Transverse colon (tissue), 4 donors: ENCODE measurements at regions not wholly inside any gene's neighbourhood (a gene's known extent, or its start where the extent isn't known, plus 50 kb on each side); places are given as distances from the start of the nearest gene placed in this dataset.

ENCODE experiments used
- DNase-seq: peaks from one replicate; pipeline ENCODE4 v3.0.0-alpha.2; 2019
- H3K27ac ChIP-seq, 4 donors: fragments of 200-600 bp; sonication (generic); 2 replicates each; pipeline ENCODE4 v1.5.1; 2016 to 2018; ENCODE audit warnings: inconsistent platforms in 4 of 4
- H3K27me3 ChIP-seq: fragments of 200-600 bp; sonication (generic); 2 replicates; pipeline ENCODE4 v1.5.1; 2017; ENCODE audit warnings: inconsistent platforms
- H3K36me3 ChIP-seq, 4 donors: fragments of 200-600 bp; sonication (generic); 2 replicates each; pipeline ENCODE4 v1.5.1; 2017 to 2019; ENCODE audit warnings: inconsistent platforms in 4 of 4
- H3K4me1 ChIP-seq, 4 donors: fragments of 200-600 bp; sonication (generic); 2 replicates each; pipeline ENCODE4 v1.5.1; 2017 to 2020; ENCODE audit warnings: inconsistent platforms in 4 of 4
- H3K4me3 ChIP-seq, 4 donors: fragments of 200-600 bp; sonication (generic); 1 replicate in 1 of 4; 2 replicates in 3 of 4; pipeline versions ENCODE4 v1.5.1 to v1.6.1; 2017 to 2019; ENCODE audit warnings: inconsistent platforms in 4 of 4
- H3K9me3 ChIP-seq, 2 donors: fragments of 200-600 bp; sonication (generic); 2 replicates each; pipeline ENCODE4 v1.5.1; 2017 to 2019; ENCODE audit warnings: inconsistent platforms in 2 of 2
- CTCF ChIP-seq, 5 experiments: fragments of 200-600 bp in 3 of 5; fragments of 450-650 bp in 2 of 5; sonication (generic) in 3 of 5; IDR thresholded peaks; 1 replicate in 2 of 5; 2 replicates in 3 of 5; pipeline ENCODE4 v1.5.1; 2016 to 2017; ENCODE audit warnings: antibody characterized with exemption in 5 of 5, inconsistent platforms in 3 of 5, mild to moderate bottlenecking in 2 of 5, moderate library complexity in 1 of 5
- EP300 ChIP-seq: sonication (generic); formaldehyde crosslinking; IDR thresholded peaks from one replicate; pipeline ENCODE4 v1.6.1; 2017; ENCODE audit warnings: antibody characterized with exemption, low read depth
- POLR2A ChIP-seq: fragments of 450-650 bp; IDR thresholded peaks from one replicate; pipeline ENCODE4 v1.6.1; 2016; ENCODE audit warnings: antibody characterized with exemption, mild to moderate bottlenecking, moderate library complexity
- POLR2AphosphoS5 ChIP-seq, 3 donors: sonication (generic); formaldehyde crosslinking; IDR thresholded peaks; one replicate each; pipeline ENCODE4 v1.6.1; 2016; ENCODE audit warnings: antibody characterized with exemption in 3 of 3
- WGBS, 2 donors: methylation state at CpG; one replicate each; pipeline ENCODE4 v1.1.5; 2018; ENCODE audit warnings: low coverage in 1 of 2; 5-methylcytosine and 5-hydroxymethylcytosine counted together
- in situ Hi-C, 4 donors: fragments of 200-750 bp; cut with MboI; loops; one replicate each; pipeline versions ENCODE4 v1.15.0 to v1.15.1; 2017; ENCODE audit warnings: low sequenced_read_pairs in 3 of 4, low pct_ligation_motif_present in 1 of 4, low pct_unique_long_range_greater_than_20kb in 1 of 4
- intact Hi-C: fragments of 100-400 bp; cut with DNase I; formaldehyde crosslinking; loops from one replicate; pipeline ENCODE4 v1.15.1; 2023; ENCODE audit warnings: low total_unique reads

GRCh38 chr9:134271338-134272301 lies 54.6 kb upstream of the RXRA start:
- Histone ChIP-seq H3K4me3 (no peak overlapping the region), H3K27ac (no peak overlapping the region), H3K4me1 (no peaks in the 10 kb centered on the region), H3K27me3 (peaks cover 17% of the 10 kb centered on the region), H3K36me3 (no peaks in the 10 kb centered on the region), H3K9me3 (no peaks in the 10 kb centered on the region)
- WGBS, 2 donors: 60 to 73% methylated on average over 3 to 24 of the region's 24 CpGs
- in situ Hi-C loops (no loop called here), intact Hi-C loops (no loop called here)
- TF ChIP-seq EP300: no peak
- no peak for TF ChIP-seq CTCF (IDR thresholded peaks at IDR 0.05)
- no peak for TF ChIP-seq POLR2A
- no peak for TF ChIP-seq POLR2AphosphoS5 (IDR thresholded peaks at IDR 0.05)
- DNase-seq: no peak

GRCh38 chr9:134272302-134273023 lies 53.8 kb upstream of the RXRA start:
- DNase-seq: no peak
- in situ Hi-C loops (no loop called here), intact Hi-C loops (no loop called here)
- Histone ChIP-seq H3K9me3 (no peaks in the 10 kb centered on the region), H3K4me1 (no peaks in the 10 kb centered on the region), H3K27ac (no peak overlapping the region), H3K4me3 (no peak overlapping the region), H3K36me3 (no peaks in the 10 kb centered on the region), H3K27me3 (peaks cover 17% of the 10 kb centered on the region)
- 38 to 64% methylated on average over 6 to 20 of the region's 21 CpGs for WGBS, 2 donors
- TF ChIP-seq EP300 (no peak), POLR2AphosphoS5 (IDR thresholded peaks at IDR 0.05) (no peak), CTCF (IDR thresholded peaks at IDR 0.05) (no peak), POLR2A (no peak)

GRCh38 chr9:134273647-134274046 lies 52.6 kb upstream of the RXRA start:
- H3K4me1 ChIP-seq: no peaks in the 10 kb centered on the region
- H3K4me3 ChIP-seq: no peak overlapping the region
- no peak overlapping the region for H3K27ac ChIP-seq
- no peak for TF ChIP-seq CTCF (IDR thresholded peaks at IDR 0.05)
- no peak for TF ChIP-seq EP300
- TF ChIP-seq POLR2A: no peak
- no peak for TF ChIP-seq POLR2AphosphoS5 (IDR thresholded peaks at IDR 0.05)
- no peak for DNase-seq
- no peaks in the 10 kb centered on the region for H3K9me3 ChIP-seq
- peaks cover 17% of the 10 kb centered on the region for H3K27me3 ChIP-seq
- no peaks in the 10 kb centered on the region for H3K36me3 ChIP-seq
- intact Hi-C loops (no loop called here), in situ Hi-C loops (no loop called here)
- WGBS, 2 donors: 96 to 98% methylated on average over 5 of the region's 5 CpGs

GRCh38 chr9:134275375-134275774 lies 50.9 kb upstream of the RXRA start:
- intact Hi-C loops: no loop called here
- H3K4me1 ChIP-seq: no peaks in the 10 kb centered on the region

More at GRCh38 chr9:134275375-134275774, 50.9 kb upstream of the RXRA start:
- H3K27me3 ChIP-seq: peaks cover 17% of the 10 kb centered on the region
- in situ Hi-C loops: no loop called here
- no peak overlapping the region for H3K27ac ChIP-seq
- H3K4me3 ChIP-seq: no peak overlapping the region
- WGBS, 2 donors: 68% methylated on average over 9 of the region's 9 CpGs; no CpG with 5 or more reads in 1 of the 2 donors
- no peaks in the 10 kb centered on the region for H3K9me3 ChIP-seq
- TF ChIP-seq POLR2AphosphoS5 (IDR thresholded peaks at IDR 0.05) (no peak), EP300 (no peak)
- no peak for DNase-seq
- H3K36me3 ChIP-seq: no peaks in the 10 kb centered on the region
